Muscle layer of duodenum (tissue), 2 donors: ENCODE measurements at regions not wholly inside any gene's neighbourhood (a gene's known extent, or its start where the extent isn't known, plus 50 kb on each side); places are given as distances from the start of the nearest gene placed in this dataset.

Experiments used
- H3K27ac ChIP-seq: one replicate; pipeline ENCODE4 v1.7.0; 2013; ENCODE audit warnings: mild to moderate bottlenecking, low read length
- H3K27me3 ChIP-seq: one replicate; pipeline ENCODE4 v1.7.0; 2013; ENCODE audit warnings: low read depth, mild to moderate bottlenecking, control low read depth, low read length
- H3K36me3 ChIP-seq, 2 donors: one replicate each; pipeline ENCODE4 v1.7.0; 2013; ENCODE audit warnings: low read length in 2 of 2, control low read depth in 1 of 2, mild to moderate bottlenecking in 1 of 2; ENCODE audit not compliant: insufficient read depth in 2 of 2, control insufficient read depth in 1 of 2
- H3K4me1 ChIP-seq, 2 donors: one replicate each; pipeline ENCODE4 v1.7.0; 2013; ENCODE audit warnings: low read length in 2 of 2, mild to moderate bottlenecking in 2 of 2, control low read depth in 1 of 2, moderate library complexity in 1 of 2; ENCODE audit not compliant: insufficient read depth in 2 of 2, control insufficient read depth in 1 of 2
- H3K4me3 ChIP-seq, 2 donors: one replicate each; pipeline ENCODE4 v1.7.0; 2013; ENCODE audit warnings: low read length in 2 of 2, low read depth in 1 of 2, mild to moderate bottlenecking in 1 of 2
- H3K9me3 ChIP-seq, 2 donors: one replicate each; pipeline ENCODE4 v1.7.0; 2013; ENCODE audit warnings: low read length in 2 of 2, control low read depth in 1 of 2, mild to moderate bottlenecking in 1 of 2; ENCODE audit not compliant: control insufficient read depth in 1 of 2
- donor health status: healthy.

DNA sequence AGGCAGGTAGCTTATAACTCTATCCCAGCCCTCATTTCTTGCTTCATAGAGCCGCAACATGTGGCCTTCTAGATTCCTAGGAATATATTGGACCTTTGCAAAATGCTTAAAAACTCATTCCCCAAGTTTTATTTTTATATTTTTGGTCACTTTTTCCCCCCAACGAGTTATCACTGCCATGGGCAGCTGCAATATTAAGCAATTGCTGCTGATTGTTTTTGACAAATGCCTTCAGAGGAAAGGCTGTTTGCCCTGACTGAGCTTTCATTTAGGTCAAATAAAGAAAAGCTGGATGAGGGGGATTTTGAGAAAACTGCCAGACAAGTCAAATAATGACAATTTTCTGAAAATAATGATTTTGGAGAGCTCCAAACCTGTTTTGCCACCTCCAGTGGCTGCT is 976.9 kb upstream of the MBL2 start:
- H3K27ac ChIP-seq, result no peak overlapping the region
- peaks cover 0 to 8% of the 10 kb centered on the region in 2 donors for H3K9me3 ChIP-seq
- H3K4me1 ChIP-seq, result no peaks in the 10 kb centered on the region
- no peak overlapping the region for H3K4me3 ChIP-seq
- H3K27me3 ChIP-seq, result no peaks in the 10 kb centered on the region
- no peaks in the 10 kb centered on the region for H3K36me3 ChIP-seq

DNA sequence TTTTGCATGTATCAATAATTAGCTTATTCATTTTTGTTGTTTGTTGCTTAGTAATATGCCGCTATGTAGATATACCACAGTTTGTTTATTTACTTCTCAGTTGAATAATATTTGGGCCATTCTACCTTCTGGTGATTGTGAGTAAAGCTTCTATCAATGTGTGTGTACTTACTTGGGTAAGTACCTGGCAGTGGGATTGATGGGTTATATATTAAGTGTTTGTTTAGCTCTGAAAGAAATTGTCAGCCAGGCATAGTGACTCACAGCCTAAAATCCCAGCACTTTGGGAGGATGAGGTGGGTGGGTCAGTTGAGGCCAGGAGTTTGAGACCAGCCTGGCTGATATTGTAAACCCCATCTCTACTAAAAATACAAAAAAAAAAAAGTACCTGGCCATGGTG is 975.7 kb upstream of the MBL2 start:
- Histone ChIP-seq H3K36me3 (no peaks in the 10 kb centered on the region), H3K9me3 (peaks cover 0 to 8% of the 10 kb centered on the region in 2 donors), H3K27ac (no peak overlapping the region), H3K27me3 (no peaks in the 10 kb centered on the region), H3K4me3 (no peak overlapping the region), H3K4me1 (no peaks in the 10 kb centered on the region)

DNA sequence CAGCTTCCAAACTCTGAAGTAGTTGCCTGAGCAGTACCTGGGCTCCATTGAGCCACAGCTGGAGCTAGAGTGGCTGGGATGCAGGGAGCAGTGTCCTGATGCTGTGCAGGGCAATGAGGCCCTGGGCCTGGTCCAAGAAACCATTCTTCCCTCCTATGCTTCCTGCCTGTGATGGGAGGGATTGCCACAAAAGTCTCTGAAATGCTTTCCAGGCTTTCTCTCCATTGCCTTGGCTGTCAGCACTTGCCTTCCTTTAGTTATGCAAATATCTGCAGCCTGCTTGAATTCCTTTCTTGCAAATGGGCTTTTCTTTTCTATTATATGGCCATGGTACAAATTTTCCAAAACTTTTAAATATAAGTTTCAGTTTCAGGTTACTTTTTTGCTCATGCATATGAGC is 972.2 kb upstream of the MBL2 start:
- H3K4me3 ChIP-seq, result no peak overlapping the region
- no peak overlapping the region for H3K27ac ChIP-seq
- no peaks in the 10 kb centered on the region for H3K36me3 ChIP-seq
- no peaks in the 10 kb centered on the region for H3K27me3 ChIP-seq
- no peaks in the 10 kb centered on the region for H3K4me1 ChIP-seq
- H3K9me3 ChIP-seq, result peaks cover 0 to 8% of the 10 kb centered on the region in 2 donors

GRCh38 chr10:53744176-53744575 is 971.6 kb upstream of the MBL2 start:
- Histone ChIP-seq H3K36me3 (no peaks in the 10 kb centered on the region), H3K9me3 (peaks cover 0 to 8% of the 10 kb centered on the region in 2 donors), H3K27ac (no peak overlapping the region), H3K27me3 (no peaks in the 10 kb centered on the region), H3K4me3 (no peak overlapping the region), H3K4me1 (no peaks in the 10 kb centered on the region)

GRCh38 chr10:53737132-53737531 is 964.5 kb upstream of the MBL2 start:
- no peak overlapping the region for H3K4me3 ChIP-seq

GRCh38 chr10:53726921-53727320 is 954.3 kb upstream of the MBL2 start:
- no peaks in the 10 kb centered on the region for H3K4me1 ChIP-seq
- no peak overlapping the region for H3K27ac ChIP-seq
- no peak overlapping the region for H3K4me3 ChIP-seq
- H3K9me3 ChIP-seq, result no peaks in the 10 kb centered on the region
- no peaks in the 10 kb centered on the region for H3K27me3 ChIP-seq
- H3K36me3 ChIP-seq, result no peaks in the 10 kb centered on the region

More at GRCh38 chr10:53737132-53737531, 964.5 kb upstream of the MBL2 start:
- no peak overlapping the region for H3K27ac ChIP-seq
- no peaks in the 10 kb centered on the region for H3K4me1 ChIP-seq
- H3K36me3 ChIP-seq, result no peaks in the 10 kb centered on the region
- H3K9me3 ChIP-seq, result peaks cover 0 to 4% of the 10 kb centered on the region in 2 donors
- no peaks in the 10 kb centered on the region for H3K27me3 ChIP-seq

GRCh38 chr10:53724581-53724980 is 952.0 kb upstream of the MBL2 start:
- H3K9me3 ChIP-seq, result no peaks in the 10 kb centered on the region
- no peaks in the 10 kb centered on the region for H3K36me3 ChIP-seq
- H3K4me1 ChIP-seq, result no peaks in the 10 kb centered on the region
- H3K27ac ChIP-seq, result no peak overlapping the region
- H3K4me3 ChIP-seq, result no peak overlapping the region
- no peaks in the 10 kb centered on the region for H3K27me3 ChIP-seq

GRCh38 chr10:53719658-53720057 is 947.1 kb upstream of the MBL2 start:
- Histone ChIP-seq H3K4me3 (no peak overlapping the region), H3K27ac (no peak overlapping the region), H3K36me3 (no peaks in the 10 kb centered on the region), H3K4me1 (no peaks in the 10 kb centered on the region), H3K9me3 (no peaks in the 10 kb centered on the region), H3K27me3 (no peaks in the 10 kb centered on the region)

- Histone ChIP-seq H3K27ac (no peak overlapping the region), H3K36me3 (no peaks in the 10 kb centered on the region), H3K4me1 (no peaks in the 10 kb centered on the region), H3K9me3 (no peaks in the 10 kb centered on the region), H3K27me3 (no peaks in the 10 kb centered on the region), H3K4me3 (no peak overlapping the region)
Measured at GRCh38 chr10:53716156-53716555, 943.6 kb upstream of the MBL2 start.

GRCh38 chr10:53713431-53713830 is 940.8 kb upstream of the MBL2 start:
- no peaks in the 10 kb centered on the region for H3K36me3 ChIP-seq

DNA sequence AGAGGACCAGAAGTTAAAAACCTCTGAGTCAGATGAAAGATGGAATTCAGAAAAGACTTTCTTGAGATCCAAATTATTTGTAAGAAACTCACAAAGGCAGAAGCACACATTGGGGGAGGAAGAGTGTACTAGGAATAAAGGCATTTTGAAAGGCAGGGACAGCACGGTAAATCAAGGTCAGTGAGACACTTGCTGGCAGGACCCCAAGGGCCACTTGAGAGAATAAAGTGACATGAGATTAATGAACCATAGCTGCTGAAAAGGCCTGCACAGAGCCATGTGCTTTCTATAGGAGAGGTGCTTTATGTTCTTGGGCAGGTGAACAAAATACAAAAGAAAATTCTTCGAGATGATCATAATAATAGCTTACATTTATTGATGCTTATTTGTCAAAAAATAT is 929.9 kb upstream of the MBL2 start:
- no peaks in the 10 kb centered on the region for H3K4me1 ChIP-seq
- H3K36me3 ChIP-seq, result no peaks in the 10 kb centered on the region
- H3K27me3 ChIP-seq, result no peaks in the 10 kb centered on the region
- H3K4me3 ChIP-seq, result no peak overlapping the region
- H3K9me3 ChIP-seq, result no peaks in the 10 kb centered on the region
- no peak overlapping the region for H3K27ac ChIP-seq

More at GRCh38 chr10:53713431-53713830, 940.8 kb upstream of the MBL2 start:
- H3K4me3 ChIP-seq, result no peak overlapping the region
- no peaks in the 10 kb centered on the region for H3K4me1 ChIP-seq
- no peaks in the 10 kb centered on the region for H3K27me3 ChIP-seq
- H3K27ac ChIP-seq, result no peak overlapping the region
- H3K9me3 ChIP-seq, result no peaks in the 10 kb centered on the region

- no peaks in the 10 kb centered on the region for H3K36me3 ChIP-seq
- no peak overlapping the region for H3K27ac ChIP-seq
- no peaks in the 10 kb centered on the region for H3K27me3 ChIP-seq
- no peaks in the 10 kb centered on the region for H3K9me3 ChIP-seq
- no peak overlapping the region for H3K4me3 ChIP-seq
- no peaks in the 10 kb centered on the region for H3K4me1 ChIP-seq
Measured at GRCh38 chr10:53701213-53701612, 928.6 kb upstream of the MBL2 start.
